Cerebellar nuclear complex (tissue), 1 donor: ENCODE measurements at regions not wholly inside any gene's neighbourhood (a gene's known extent, or its start where the extent isn't known, plus 50 kb on each side); places are given as distances from the start of the nearest gene placed in this dataset.
"Not testable (repeated sequence)": the region's sequence is repeated elsewhere in the genome, so short reads cannot be mapped to it uniquely, and the experiment has no call there.

Experiments
- DNase-seq, 2 experiments: peaks; one replicate each; lab custom pipeline; 2025; lab: John Stamatoyannopoulos, UW

DNA sequence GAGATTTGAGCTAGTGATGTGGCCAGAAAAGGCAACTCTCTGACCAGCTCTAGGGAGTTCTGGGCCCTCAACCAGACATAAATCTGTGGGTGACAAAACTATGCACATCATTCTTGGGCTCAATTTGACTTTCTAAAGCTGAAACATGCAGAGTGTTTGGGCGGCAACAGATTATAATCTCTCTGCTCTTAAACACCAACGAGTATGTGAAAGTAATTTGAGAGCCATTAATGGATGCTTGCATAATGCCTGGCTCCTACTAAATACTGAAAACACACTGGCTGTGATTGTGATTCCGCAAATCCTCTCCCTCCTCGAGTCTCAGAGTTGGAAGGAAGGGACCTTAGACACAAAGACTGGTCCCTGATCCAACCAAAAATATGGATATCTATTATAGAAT, 186.7 kb downstream of the UACA start:
- DNase-seq = no peak

DNA sequence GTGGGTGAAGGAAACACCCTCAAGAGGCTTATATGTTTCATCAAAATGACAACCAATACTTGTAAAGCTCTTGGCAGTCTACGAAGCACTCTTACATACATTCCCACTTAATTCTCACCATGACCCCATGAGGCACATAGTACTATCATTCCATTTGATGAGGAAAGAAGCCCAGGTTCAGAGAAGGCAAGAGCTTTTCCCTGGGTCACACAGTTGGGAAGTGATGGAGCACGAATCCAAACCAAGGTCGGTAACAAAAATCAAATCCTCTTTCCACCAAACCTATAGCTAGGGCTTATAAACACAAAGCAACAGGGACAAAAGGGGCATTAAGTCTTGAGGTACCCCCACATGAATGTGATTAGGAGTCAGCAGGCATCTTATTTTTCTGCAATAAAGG, 187.1 kb downstream of the UACA start:
- no peak for DNase-seq

DNA sequence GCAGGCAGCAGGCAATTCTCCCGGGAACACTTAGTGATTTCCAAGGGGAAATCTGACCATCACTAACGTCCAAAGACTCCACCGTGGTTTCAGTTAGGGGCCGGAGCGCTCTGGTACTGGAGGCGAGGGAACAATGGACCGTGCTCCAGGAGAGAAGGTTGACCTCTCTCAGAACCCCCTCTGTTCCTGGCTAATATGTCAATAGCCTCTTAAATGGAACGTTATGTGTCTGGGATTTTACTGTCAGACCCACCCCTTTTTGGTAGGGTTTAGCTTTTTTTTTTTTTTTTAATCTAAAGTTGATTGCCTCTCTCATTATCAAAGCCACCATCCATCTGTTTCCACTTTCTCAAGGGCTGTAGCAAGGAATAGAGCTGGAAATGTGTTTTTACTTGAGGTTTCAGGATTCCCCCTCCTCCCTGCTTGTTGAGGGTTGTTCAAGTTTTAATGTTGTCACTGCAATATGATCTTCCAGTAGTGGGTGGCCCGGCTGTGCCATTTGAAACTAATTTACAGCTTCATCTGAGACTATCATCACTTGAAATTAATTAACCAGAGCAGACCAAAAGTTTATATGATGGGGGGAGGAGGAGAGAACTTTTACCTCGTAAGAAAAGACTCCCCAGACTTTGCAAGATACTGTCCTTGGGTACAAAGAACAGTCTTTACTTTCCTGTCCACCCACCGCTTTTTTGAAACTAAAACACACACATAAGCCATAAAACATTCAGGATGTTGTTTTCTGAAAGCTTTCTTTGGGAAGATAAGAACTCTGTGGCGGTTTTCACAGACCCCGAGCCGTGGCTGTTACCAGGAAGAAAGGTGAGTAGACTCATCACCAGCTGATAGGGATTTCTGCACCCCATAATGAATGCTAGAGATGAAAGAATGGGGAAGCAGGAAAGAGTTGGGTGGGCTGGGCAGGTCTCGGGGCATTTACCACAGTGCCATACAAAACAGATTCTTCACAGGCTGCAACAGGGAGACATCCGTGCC, 187.8 kb downstream of the UACA start:
- no peak for DNase-seq

DNA sequence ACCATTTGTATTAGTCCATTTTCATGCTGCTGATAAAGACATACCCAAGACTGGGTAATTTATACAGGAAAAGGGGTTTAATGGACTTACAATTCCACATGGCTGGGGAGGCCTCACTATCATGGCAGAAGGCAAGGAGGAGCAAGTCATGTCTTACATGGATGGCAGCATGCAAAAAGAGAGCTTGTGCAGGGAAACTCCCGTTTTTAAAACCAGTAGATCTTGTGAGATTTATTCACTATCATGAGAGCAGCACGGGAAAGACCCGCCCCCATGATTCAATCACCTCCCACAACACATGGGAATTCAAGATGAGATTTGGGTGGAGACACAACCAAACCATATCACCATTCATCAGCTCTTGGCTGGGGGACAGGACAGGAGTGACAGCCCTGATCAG, 189.0 kb downstream of the UACA start:
- DNase-seq = not testable (repeated sequence)

DNA sequence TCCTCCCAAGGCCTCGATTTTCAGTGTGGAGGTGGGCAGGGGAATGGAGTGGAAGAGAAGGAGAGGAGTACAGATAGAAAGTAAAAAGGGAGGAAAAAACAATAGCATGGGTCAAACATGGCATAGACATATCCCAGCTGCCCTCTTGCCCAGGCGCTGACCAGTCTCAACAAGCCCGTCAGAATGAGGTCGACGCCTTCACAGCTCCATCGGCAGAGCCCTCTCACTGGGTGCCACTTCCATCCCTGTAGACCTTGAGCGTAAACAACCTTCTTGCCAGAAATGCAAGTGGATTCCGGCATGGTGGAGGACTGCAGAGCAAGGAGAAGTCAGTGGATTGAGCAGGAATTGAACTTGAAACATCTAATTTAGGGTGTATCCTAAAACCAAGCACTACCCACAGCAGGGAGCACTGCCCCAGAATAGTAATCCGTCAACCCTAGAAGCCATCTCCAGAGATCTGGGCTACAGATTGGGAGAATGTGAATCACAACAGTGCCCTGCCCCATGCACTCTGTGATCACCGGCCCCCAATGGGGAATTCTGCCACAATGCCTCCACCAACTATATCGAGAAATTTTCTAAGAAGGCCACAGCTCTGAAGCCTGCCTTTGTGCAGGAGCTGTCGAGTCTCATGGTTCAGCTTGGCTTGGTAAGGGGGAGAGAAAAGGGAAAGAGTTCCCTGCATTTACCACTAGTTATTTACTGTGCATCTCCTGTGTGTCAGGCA, 190.1 kb downstream of the UACA start:
- no peak for DNase-seq

DNA sequence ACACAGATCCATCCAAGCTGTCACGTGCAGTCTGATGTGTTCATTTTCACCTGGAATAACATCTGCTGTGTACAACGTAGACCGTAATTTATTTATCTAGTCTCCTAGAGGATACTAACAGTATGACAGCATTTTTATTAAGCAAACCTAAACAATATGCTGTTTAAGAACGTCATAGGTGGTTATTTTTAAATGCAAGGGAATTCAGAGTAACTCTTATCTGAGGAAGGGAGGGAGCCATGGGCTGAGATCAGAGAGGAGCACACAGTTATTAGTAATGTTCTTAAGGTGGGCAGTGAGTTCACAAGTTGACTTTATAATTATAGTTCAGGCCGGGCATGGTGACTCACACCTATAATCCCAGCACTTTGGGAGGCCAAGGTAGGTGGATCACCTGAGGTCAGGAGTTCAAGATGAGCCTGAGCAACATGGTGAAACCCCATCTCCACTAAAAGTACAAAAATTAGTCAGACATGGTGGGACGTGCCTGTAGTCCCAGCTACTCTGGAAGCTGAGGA, 193.6 kb downstream of the UACA start:
- no peak for DNase-seq

DNA sequence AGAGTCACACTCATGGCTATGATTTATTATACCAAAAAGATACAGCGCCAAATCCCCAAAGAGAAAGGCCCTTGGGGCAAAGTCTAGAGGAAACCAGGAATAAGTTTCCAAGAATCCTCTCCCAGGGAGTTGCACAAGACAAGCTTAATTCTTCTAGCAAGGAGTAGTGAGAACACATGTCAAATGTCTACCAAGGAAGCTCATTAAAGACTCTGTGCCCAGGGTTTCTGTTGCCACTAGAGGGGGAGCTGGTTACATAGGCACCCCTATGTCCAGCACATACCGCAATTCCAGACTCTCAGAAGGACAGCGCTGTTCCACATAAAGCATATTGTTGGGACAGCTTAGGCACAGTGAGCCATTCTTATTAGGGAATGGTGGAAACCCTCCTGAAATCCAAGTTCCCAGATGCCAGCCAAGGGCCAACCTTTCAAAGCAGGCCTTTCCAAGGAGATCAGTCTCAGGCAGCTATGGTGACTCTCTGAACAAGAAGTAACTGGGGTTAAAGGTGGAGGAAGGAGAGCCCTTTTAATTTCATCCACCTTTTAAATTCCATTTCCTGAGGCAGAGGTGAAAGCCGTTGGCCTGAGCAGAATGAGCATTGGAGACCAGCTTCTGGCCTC, 194.2 kb downstream of the UACA start:
- no peak for DNase-seq

DNA sequence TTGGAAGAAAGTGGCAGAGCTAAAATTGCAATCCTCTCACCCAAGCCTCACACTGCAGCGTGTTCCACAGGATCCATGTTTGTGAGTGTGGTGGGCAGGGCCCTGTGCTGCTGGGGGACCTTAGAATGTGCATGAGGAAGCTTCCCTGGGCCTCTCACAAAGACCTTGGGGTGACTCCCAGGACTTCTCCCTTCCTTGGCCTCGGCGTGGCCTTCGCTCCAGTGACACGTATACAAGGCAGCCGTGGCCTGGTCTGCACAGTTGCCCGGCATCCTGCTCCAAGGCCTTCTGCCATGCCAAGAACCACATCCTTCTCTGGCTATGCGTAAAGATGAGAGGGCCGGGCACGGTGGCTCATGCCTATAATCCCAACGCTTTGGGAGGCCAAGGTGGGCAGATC, 196.4 kb downstream of the UACA start:
- DNase-seq = no peak

DNA sequence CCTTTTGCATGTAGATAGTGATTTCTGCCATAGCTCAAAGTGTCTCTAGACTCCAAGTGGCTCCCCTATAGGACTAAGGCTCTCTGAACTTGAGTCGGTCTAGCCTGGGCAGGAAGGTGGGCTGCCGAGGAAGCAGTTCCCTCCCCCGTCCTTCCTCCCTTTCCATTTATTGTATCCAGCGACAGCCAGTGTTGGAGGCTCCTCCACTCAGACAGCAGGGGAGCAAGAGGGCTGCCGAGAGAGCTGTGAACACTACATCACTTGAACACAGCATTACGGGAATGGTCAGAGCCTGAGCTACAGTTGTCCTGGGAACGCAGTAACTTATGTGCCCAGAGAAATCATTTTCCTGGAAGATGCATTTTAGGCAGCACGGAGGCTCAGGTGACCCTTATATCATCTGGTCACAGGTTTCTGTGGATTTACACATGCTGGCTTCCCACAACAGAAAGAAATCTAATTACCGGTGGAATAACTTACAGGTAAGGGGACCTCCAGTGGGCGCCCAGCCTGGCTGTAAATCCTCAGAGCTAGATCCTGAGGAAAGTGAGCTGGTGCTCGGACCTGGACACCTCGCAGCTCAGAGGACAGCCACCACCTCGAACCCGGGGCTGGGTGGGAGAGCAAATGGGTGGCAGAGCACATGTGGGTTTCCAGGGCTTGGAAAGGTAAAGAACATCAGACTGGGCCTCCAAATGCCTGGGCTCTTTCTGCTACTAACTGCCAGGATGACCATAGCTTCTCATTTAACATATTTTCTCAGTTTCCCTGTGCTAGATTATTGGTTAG, 197.1 kb downstream of the UACA start:
- DNase-seq = no peak

DNA sequence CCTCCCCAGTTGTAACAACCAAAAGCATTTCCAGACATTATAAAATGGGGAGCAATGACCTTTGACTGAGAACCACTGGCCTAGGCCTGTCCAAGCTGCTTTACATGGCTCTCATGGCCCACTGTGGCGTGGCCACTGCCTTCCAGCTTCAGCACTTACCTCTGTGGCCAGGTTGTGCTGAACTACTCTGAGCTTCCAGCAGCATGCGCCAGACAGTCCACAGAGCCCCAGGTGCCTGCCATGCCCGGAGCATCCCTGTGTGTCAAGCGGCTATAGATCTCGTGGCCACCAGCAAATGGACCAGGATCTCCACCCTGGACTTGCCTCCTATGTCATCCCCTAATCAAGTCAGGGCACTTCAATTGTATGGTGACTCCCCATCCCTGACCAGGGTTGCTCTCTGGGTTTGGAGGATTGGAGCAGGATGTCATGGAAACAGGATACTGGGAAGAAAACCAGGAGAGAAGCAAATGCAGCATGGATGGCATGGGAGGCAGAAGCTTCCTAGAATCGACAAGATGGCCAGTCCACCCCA, 199.7 kb downstream of the UACA start:
- no peak for DNase-seq

DNA sequence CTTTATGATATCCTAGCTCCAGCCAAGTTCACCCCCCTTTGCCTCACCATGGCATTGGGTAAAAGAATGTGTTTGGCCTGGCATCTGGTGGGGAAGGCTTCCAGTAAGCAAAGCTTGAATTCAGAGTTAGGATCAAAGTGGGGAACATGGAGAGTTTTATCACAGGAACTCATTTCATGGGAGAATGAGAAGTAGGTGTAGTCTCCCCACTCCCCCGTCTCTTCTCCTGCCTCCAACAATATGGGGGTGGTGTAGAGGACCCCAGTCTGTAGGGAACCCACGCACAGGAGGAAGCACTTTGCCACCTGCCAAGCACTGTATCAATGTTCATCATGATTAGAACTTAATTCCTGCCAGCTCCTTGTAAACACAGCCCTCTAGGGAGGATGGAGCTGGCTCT, 200.5 kb downstream of the UACA start:
- no peak for DNase-seq

DNA sequence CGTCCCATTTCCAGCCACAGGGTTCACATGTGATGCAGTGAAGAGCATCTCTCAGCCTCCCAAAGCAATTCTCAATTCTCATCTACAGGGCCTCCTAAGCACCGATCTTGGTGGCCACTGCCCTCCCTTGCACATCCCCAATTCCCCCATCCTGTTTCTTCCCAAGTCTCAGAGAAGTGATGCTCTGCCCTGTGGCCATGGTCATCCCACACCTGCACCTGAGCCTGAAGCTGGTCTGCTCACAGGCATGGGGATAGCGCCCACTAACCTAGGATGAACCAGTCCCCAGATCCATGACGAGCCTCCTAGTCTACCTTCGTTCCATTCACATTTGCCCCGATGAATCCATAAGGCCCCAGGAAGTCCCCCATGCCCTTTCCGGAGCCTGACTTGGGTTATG, 201.5 kb downstream of the UACA start:
- no peak for DNase-seq

DNA sequence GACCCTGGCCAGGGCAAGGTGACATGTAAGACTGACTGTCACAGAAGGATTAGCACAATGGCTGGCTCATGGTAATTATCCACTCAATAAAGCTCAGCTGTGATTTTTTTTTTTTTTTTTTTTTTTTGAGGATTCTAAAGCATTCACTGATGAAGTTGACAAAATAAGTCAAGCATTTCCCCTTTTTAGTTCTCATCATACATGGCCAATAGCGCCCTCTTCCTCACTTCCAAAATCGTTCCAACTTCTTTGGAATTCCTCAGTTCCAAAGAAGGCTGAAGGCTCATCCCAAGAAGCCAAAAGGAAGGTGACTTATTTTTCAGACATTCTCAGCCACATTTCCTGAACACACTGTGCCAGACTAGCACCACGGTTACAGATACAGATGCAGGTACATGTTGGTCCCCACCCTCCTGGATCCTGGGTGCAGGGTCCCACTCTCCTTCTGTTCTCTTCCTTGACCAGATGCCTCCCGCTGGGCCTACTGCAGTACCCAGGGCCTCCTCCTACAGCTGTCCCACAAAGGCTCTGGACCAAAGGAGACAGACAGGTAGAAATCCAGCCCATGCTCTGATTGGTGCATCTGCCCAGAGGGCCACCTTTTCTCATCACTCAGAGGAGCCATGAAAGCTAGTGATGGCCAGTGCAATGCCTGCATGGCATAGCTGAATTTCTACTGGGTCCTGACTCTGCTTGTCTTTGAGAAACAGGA, 202.6 kb downstream of the UACA start:
- DNase-seq = no peak

DNA sequence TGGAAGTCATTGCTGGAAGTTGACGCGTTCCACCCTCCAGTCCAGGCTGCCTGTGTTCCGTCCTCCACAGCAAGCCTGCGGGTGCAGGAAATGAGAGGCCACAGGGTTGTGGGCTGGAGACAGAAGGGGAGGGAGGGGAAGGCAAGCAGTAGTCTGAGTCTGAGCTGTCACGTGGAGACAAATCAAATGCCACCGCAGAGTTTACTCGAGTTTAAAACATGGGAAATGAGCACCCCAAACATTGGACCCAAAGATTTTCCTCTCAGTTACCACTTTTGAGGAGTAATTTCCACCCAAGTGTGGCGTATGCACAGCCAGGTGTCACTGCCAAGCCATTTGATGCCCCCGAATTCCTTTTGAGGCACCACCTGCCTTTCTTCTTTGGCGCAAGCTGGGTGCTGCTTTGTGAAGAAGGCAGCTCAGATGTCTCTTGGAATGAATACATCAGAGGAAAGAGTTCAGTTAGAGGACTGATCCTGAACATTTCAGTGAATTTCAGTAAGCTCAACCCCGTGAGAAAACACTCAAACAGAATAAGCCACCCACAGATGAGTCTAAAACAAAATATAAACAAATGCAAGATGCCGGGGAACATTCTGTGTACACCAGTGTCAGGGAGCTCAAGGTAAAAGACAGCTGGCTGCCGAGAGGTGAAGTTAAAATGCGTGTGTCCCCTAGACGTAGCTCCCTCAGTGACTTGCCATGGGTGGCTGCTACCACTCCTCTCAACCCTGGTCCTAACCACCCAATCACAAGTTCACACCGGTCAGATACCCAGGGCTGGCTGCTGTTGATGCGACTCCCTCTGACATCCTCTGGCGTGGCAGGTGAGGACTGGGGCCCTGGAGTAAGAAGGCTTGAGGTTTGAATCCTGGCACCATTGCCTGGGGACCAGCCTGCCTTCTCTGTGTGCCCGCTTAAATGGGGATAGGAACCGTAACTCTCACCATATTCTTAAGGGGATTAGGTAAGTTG, 203.8 kb downstream of the UACA start:
- no peak for DNase-seq

DNA sequence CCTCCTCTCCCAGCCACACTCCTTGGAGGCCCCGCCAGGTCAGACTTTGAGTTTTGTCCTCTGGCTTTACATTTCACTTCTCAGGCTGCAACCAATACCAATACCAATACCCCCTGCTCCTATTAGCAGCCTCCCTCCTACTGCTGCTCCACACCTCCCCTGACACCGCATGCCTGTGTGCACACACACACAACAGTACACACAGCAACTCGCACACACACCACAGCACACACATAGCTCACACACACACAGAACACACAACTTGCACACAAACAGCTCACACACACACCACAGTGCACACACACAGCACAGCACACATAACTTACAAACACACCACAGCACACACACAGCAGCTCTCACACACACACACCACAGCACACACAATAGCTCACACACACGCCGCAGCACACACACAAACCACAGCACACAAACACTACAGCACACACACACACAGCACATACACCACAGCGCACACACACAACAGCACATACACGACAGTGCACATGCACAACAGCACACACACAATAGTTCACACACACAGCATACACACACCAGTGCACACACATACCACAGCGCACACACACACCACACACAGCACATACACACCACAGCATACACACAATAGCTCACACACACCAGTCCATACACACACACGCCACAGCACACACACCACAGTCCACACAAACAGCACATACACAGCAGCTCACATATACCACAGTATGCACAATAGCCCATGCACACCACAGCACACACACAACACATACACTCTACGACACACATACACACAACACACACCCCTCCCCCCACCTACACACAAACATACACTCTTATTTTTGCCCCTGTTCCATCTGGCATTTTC, 204.7 kb downstream of the UACA start:
- DNase-seq = no peak

DNA sequence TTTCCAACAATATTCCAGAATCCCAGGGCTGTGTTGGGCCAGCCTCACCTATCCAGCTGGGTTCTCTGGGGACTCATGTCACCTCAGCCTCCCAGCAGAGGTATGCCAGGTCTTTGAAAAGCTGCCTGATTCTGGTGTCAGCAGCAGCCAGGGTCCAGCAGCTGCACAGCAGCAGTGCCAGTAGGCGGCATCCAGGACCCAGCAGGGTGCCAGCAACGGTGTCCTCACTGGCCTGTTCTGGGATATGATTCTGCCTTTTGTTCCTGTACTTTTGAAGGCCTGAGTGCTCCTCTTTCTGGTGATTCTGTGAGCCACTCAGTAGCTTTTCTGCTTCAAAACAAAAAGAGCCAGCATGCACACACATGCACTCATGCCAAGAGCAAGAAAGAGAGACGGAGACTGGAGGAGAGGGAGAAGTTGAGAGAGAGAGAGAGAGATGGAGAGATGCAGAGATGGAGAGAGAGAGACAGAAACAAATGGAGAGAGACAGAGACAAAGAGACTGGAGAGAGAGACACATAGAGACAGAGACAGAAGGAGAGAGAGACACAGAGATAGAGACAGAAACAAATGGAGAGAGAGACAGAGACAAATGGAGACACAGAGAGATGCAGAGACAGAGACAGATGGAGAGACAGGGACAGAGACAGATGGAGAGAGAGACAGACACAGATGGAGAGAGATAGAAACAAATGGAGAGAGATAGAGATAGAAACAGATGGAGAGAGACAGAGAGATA, 205.7 kb downstream of the UACA start:
- no peak for DNase-seq

DNA sequence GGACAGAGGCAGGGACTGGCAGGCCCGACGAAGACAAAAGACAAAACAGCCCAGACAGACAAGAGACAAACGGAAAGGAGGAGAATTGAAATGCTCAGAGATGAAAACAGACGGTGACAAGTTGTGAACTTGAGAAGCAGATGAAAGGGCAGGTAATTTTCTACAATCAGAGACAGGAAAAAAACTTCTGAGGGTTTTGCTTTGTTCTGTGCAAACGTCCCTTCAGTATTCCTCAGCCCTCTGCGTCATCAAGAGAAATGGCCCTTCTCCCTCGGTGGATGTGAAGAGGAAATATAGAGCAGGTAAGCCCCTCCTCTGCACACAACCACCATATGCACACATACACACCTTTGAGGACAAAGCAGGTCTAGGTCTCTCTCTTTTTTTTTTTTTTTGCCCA, 206.6 kb downstream of the UACA start:
- DNase-seq = no peak
